ENCODE measurements at regions not wholly inside any gene's neighbourhood (a gene's known extent, or its start where the extent isn't known, plus 50 kb on each side); places are given as distances from the start of the nearest gene placed in this dataset.

DNA sequence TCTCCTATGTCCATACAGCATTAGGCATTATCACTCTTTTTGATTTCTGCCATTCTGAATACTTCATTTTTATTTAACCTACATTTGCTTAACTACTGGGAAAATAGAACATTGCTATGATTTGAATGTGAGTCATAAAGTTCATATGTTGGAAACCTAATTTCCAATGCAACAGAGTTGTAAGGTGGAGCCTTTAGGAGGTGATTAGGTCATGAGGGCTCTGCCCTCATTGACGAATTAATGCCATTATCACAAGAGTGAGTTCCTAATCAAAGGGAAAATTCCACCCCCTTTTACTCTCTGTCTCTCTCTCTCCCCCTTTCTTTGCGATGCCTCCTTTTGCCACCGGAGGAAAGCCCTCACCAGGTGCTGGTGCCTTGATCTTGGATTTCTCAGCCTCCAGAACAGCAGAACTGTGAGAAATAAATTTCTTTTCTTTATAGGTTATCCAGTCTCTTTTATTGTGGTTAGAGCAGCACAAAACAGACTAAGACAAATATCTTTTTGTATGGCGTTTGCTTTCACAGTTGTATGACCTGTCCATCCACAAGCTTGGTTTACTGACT lies 180.1 kb upstream of the ARID2 start:
- DNase-seq (ENCODE audit: low read depth in 2 of 2) = no peak

DNA sequence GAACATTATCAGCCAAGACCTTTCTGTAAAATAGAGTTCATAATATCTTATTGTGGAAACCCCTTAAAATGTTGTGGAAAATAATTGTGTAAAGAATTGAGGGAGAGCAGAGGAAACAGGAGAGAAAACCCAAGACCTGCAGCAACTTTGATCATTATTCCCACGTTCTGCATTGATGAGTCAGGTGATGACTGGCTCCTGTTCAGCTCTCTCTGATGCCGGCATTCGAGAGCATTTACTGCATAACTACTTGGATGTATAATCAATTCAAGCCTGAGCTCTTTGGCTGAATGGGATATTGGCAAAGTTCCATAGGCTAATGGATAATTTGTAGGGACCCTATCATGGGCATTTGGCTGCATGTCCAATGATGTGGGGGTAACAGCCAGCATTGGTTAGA lies 176.3 kb upstream of the ARID2 start:
- DNase-seq (ENCODE audit: low read depth in 2 of 2) = no peak

GRCh38 chr12:45557016-45557415 lies 172.5 kb upstream of the ARID2 start:
- DNase-seq (ENCODE audit: low read depth in 2 of 2) = no peak

DNA sequence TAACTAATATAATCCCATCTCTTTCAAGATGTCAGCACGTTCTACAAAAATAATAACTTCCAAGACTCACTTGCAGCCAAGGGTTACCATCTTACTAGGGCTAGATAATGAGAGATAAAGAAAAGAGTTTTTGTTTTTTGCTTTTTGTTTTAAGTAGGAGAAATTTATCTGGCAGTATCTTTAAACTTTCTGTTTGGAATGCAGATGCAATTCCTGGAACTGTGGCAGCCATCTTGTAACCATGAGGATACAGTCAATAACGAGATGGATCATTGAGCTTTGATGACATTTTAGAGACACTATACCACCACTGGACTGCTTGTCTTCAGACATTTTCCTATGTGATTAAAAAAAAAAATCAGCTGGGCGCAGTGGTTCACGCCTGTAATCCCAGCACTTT lies 171.2 kb upstream of the ARID2 start:
- no peak for DNase-seq (ENCODE audit: low read depth in 2 of 2)

DNA sequence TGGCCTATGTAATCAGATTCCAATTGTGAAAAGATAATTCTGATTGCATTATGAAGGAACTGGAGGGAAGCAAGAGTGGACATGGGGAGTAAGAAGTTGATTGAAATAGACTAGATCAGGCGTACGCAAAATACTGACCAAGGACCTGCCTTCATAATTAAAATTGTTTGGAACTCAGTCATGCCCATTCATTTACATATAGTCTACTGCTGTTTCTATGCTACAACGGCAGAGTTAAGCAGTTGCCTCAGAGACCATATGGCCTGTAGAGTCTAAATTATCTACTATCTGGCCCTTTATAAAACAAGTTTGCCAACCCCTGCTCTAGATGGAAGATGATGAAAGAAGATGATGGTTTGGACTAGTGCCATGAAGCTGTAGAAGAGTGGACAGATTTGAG lies 170.0 kb upstream of the ARID2 start:
- no peak for DNase-seq (ENCODE audit: low read depth in 2 of 2)

- DNase-seq (ENCODE audit: low read depth in 2 of 2) = no peak
Observed at GRCh38 chr12:45560689-45561088, 168.8 kb upstream of the ARID2 start.

DNA sequence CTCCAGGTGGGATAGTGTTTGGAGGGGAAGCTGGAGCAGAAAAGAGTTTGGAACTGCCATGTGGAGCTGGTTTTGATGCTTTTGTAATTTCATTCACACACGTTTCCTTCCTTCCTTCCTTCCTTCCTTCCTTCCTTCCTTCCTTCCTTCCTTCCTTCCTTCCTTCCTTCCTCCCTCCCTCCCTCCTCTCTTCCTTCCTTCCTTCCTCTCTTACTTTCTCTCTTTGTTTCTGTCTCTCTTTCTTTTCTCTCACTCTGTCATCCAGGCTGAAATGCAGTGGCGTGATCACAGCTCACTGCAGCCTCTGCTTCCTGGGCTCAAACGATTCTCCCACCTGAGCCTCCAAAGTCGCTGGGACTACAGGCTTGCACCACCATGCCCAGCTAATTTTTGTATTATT lies 168.0 kb upstream of the ARID2 start:
- DNase-seq (ENCODE audit: low read depth in 2 of 2) = no peak

- DNase-seq (ENCODE audit: low read depth in 2 of 2) = no peak
Observed at GRCh38 chr12:45565590-45565989, 163.9 kb upstream of the ARID2 start.

DNA sequence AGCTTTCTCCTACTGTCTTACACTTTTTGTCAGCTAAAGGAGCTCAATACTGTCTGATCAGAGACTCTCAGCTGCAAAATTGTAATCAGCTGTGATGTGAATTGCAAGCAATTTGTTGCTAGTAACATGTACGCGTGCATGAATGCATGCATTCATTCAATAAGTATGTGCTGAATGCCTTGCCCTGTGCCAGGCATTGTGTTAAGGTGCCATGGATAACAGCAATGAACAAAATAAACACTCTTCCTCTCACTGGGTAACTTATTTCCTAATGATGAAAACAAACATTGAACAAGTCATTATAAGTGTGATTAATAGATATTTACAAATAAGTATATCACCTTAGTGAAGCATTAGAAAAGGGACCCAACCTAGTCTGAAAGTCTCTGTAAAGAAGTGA lies 163.2 kb upstream of the ARID2 start:
- DNase-seq (ENCODE audit: low read depth in 2 of 2) = no peak

DNA sequence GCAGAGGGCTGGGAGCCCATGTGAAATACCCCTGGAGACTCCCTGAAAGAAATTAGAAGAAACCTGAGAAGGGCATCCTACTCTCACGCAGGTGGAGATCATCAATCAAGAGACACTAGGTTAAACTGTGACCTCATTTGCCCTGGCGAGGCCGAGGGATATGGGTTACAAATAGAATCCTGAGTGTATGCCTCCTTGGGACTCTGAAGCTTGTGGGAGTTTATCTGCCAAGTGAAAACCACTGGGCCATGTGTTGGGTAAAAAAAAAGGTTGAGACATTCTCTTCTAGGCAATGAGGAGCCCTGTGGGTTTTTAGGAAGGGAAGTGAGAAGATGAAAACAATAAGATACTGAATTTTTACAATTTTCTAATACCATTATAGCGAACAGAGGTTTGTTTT lies 160.7 kb upstream of the ARID2 start:
- no peak for DNase-seq (ENCODE audit: low read depth in 2 of 2)

DNA sequence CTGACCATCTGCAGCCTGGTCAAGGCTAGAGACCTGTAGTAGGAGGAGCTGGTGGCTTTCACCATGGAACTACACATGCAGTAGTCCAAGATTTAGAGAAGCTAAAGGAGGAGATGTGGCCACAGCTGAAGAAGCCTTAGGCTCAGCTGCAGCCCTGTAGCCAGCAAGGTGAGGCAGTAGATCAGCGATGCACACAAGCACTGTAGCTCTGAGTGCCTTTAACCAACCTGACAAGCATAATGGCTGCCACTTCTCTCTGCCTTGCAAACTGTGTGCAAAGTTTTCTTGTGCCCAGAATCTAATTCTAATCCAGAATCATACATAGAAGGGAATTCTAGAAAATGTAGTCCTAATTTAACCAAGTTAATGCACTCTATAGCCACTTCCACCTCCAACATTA lies 159.0 kb upstream of the ARID2 start:
- DNase-seq (ENCODE audit: low read depth in 2 of 2) = no peak

DNA sequence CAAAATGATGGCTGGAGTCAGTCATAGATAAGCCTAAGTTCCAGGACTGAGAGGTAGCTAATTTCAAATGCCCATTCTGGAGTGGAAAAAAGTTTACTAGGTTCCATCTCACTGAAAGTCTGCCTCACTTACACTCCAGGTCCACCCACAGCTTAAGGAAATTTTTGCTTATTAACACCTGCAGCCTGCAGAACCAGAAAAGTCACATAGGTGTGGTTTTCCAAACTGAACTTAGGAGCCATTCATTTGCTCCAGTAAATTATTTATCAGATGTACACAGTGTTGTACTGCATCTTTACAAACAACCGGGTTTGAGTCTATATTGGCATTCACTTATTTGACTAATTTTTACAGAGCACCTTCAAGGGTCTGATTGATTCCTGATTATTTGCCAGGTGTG lies 157.4 kb upstream of the ARID2 start:
- no peak for DNase-seq (ENCODE audit: low read depth in 2 of 2)

GRCh38 chr12:45575417-45575816 lies 154.1 kb upstream of the ARID2 start:
- DNase-seq (ENCODE audit: low read depth in 2 of 2) = no peak

DNA sequence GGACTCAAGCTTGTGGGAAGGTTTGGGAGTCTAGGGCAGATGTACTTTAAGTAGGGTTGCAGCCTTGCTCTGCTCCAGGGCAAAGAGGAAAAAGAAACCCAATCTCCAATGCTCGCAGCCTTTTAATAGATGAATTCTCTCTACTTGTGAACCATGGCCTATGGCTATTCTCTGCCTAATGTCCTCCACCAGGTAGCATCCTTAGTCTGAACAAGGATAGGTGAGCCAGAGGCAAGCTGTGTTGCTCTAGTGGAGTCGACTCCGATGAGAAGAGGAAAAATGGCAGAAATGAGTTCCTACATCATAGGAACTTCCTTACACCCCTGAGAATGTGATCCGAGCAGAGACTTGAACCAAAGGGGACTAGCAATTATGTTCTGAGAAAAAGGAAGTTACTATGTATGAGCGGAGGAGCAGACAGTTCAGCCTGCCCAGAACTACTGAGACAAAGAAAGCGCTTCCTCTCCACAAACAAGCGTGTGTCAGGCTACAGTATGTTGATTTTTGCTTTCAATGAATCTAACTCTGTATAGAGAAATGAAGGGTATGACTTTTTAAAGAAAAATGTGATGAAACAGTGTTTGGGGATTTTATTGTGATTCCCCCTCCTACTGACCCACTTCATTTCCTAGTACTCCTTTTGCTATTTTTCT lies 153.6 kb upstream of the ARID2 start:
- DNase-seq (ENCODE audit: low read depth in 2 of 2) = no peak

DNA sequence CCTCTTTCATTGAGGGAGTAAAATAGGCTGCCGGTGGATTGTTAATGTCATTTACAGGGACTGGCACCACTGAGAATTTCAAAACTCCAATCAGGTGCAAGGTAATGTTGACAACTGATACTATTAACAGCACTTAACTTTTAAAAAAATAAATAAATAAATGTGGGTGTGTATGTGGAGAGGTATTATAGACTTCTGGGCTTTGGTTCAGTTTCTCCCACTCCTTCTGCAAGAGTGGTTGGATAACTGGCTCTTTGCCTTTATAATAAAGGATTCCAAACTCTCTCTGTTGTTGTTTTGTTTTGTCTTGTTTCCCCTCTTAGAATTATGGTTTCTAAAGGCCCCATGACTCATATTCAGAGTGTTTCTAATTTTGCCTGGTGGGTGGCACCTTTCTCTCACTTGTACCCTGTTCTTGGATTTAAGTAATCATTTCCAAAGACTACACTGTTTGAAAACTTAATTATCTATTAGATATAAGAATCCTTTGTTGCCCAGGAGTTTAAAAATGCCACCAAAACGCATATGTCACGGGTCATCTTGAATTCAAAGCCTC lies 151.6 kb upstream of the ARID2 start:
- no peak for DNase-seq (ENCODE audit: low read depth in 2 of 2)

DNA sequence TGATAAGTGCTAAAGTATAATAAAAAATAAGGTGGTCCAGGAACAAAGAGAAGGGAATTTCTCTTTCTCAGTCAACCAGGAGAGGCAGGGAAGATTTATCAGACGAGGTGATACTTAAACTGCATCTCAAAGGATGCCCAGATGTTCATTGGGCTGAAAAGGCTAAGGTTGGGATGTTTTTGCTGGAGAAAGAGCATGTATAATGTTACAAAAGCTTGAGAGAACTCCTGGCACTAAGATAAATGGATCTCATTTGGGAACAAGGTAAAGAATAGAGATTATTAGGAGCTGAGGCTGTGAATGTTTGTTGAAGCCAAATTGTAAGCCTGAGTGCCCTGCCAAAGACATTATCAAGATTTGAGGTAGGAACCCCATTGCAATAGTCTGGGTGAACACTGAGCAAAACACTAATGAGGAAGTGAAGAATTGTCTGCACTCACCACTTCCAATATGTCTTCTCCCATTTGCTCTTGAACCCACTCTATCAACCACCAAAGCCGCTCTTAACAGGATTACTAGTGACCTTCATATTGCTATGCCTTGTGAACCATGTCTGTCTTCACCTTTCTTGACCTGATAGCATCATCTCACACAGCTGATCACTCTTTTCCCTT lies 149.0 kb upstream of the ARID2 start:
- no peak for DNase-seq (ENCODE audit: low read depth in 2 of 2)

DNA sequence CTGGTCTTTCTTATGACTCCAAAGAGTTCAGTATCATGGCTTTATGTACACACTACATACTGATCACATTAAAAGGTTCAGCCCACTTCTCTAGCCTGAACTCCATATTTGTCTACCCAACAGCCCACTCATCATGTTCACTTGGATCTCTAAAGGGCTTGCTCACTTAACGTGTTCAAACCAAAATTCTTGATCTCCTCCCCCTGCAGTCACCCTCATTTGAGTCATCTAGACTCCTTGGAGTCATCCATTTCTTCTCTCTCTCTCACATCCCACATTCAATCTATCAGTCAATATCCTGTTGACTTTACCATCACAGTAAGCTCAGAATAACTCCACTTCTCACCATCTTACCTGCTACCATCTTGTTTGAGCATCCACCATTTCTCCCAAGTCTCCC lies 148.4 kb upstream of the ARID2 start:
- no peak for DNase-seq (ENCODE audit: low read depth in 2 of 2)

GRCh38 chr12:45582536-45582935 lies 147.0 kb upstream of the ARID2 start:
- no peak for DNase-seq (ENCODE audit: low read depth in 2 of 2)

GRCh38 chr12:45582986-45583659 lies 146.4 kb upstream of the ARID2 start:
- DNase-seq (ENCODE audit: low read depth in 2 of 2) = no peak

DNA sequence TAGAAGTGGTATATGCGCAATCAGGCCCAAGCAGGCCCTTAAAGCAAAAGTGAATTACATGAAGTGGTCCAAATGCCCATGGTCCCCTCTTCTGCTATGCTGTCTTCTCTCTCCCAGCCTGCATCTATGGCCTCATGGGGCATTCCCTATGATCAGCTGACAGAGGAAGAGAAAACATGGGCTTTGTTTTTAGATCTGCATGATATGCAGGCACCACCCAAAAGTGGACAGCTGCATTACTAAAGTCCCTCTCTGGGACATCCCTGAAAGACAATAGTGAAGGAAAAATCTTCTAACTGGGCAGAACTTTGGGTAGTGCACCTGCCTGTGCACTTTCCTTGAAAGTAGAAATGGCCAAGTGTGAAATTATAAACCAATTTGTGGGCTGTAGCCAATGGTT lies 145.2 kb upstream of the ARID2 start:
- DNase-seq (ENCODE audit: low read depth in 2 of 2) = no peak

- DNase-seq (ENCODE audit: low read depth in 2 of 2) = no peak
Observed at GRCh38 chr12:45585522-45586230, 143.8 kb upstream of the ARID2 start.

GRCh38 chr12:45586486-45586885 lies 143.0 kb upstream of the ARID2 start:
- no peak for DNase-seq (ENCODE audit: low read depth in 2 of 2)
